ENCODE measurements at regions not wholly inside any gene's neighbourhood (a gene's known extent, or its start where the extent isn't known, plus 50 kb on each side); places are given as distances from the start of the nearest gene placed in this dataset.

DNA sequence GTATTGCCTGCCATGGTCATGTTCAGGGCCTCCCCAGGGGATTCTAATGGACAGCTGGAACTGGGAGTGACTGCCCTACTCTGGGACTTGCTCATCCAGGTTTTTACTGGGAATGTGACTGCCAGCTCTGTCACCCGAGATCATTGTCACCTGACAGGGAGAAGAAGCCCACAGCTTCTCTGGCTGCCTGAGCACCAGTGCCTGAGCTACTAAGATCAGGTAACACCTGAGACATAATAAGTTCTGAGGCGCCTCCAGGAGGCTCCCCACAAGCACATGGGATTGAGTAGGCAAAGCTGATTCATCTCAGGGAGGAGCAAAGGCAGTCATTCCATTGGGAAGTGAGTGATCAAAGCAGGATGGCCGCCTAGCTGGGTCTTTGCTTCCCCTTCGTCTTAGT lies 84.2 kb upstream of the GALNT18 start:
- TF ChIP-seq, protein P1, sequence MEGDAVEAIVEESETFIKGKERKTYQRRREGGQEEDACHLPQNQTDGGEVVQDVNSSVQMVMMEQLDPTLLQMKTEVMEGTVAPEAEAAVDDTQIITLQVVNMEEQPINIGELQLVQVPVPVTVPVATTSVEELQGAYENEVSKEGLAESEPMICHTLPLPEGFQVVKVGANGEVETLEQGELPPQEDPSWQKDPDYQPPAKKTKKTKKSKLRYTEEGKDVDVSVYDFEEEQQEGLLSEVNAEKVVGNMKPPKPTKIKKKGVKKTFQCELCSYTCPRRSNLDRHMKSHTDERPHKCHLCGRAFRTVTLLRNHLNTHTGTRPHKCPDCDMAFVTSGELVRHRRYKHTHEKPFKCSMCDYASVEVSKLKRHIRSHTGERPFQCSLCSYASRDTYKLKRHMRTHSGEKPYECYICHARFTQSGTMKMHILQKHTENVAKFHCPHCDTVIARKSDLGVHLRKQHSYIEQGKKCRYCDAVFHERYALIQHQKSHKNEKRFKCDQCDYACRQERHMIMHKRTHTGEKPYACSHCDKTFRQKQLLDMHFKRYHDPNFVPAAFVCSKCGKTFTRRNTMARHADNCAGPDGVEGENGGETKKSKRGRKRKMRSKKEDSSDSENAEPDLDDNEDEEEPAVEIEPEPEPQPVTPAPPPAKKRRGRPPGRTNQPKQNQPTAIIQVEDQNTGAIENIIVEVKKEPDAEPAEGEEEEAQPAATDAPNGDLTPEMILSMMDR (conservative IDR thresholded peaks at IDR 0.05; ENCODE audit: low read depth in 2 of 2) = 0 out of 4 replicates have a peak, but pooled peaks of 1 of the 2 experiments have one; percentile 8
- TF ChIP-seq POLR2AphosphoS5 (IDR thresholded peaks at IDR 0.05; ENCODE audit: low read depth) (no peak), CREB1 (CRISPR knock-in tag; IDR thresholded peaks at IDR 0.05; ENCODE audit: low read depth) (no peak), EZH2 (IDR thresholded peaks at IDR 0.05; ENCODE audit: low read depth, unreplicated experiment) (no peak), EZH2phosphoT487 (IDR thresholded peaks at IDR 0.05; ENCODE audit: unreplicated experiment) (no peak), ZNF331 (CRISPR knock-in tag; IDR thresholded peaks at IDR 0.05; ENCODE audit: low read depth) (no peak), JUNB (IDR thresholded peaks at IDR 0.05; ENCODE audit: unreplicated experiment) (no peak)
- TF ChIP-seq, protein P2, sequence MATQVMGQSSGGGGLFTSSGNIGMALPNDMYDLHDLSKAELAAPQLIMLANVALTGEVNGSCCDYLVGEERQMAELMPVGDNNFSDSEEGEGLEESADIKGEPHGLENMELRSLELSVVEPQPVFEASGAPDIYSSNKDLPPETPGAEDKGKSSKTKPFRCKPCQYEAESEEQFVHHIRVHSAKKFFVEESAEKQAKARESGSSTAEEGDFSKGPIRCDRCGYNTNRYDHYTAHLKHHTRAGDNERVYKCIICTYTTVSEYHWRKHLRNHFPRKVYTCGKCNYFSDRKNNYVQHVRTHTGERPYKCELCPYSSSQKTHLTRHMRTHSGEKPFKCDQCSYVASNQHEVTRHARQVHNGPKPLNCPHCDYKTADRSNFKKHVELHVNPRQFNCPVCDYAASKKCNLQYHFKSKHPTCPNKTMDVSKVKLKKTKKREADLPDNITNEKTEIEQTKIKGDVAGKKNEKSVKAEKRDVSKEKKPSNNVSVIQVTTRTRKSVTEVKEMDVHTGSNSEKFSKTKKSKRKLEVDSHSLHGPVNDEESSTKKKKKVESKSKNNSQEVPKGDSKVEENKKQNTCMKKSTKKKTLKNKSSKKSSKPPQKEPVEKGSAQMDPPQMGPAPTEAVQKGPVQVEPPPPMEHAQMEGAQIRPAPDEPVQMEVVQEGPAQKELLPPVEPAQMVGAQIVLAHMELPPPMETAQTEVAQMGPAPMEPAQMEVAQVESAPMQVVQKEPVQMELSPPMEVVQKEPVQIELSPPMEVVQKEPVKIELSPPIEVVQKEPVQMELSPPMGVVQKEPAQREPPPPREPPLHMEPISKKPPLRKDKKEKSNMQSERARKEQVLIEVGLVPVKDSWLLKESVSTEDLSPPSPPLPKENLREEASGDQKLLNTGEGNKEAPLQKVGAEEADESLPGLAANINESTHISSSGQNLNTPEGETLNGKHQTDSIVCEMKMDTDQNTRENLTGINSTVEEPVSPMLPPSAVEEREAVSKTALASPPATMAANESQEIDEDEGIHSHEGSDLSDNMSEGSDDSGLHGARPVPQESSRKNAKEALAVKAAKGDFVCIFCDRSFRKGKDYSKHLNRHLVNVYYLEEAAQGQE (IDR thresholded peaks at IDR 0.05; ENCODE audit: unreplicated experiment) = no peak
- TF ChIP-seq, protein P3, sequence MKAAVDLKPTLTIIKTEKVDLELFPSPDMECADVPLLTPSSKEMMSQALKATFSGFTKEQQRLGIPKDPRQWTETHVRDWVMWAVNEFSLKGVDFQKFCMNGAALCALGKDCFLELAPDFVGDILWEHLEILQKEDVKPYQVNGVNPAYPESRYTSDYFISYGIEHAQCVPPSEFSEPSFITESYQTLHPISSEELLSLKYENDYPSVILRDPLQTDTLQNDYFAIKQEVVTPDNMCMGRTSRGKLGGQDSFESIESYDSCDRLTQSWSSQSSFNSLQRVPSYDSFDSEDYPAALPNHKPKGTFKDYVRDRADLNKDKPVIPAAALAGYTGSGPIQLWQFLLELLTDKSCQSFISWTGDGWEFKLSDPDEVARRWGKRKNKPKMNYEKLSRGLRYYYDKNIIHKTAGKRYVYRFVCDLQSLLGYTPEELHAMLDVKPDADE (IDR thresholded peaks at IDR 0.05) = no peak
- TF ChIP-seq, protein P4, sequence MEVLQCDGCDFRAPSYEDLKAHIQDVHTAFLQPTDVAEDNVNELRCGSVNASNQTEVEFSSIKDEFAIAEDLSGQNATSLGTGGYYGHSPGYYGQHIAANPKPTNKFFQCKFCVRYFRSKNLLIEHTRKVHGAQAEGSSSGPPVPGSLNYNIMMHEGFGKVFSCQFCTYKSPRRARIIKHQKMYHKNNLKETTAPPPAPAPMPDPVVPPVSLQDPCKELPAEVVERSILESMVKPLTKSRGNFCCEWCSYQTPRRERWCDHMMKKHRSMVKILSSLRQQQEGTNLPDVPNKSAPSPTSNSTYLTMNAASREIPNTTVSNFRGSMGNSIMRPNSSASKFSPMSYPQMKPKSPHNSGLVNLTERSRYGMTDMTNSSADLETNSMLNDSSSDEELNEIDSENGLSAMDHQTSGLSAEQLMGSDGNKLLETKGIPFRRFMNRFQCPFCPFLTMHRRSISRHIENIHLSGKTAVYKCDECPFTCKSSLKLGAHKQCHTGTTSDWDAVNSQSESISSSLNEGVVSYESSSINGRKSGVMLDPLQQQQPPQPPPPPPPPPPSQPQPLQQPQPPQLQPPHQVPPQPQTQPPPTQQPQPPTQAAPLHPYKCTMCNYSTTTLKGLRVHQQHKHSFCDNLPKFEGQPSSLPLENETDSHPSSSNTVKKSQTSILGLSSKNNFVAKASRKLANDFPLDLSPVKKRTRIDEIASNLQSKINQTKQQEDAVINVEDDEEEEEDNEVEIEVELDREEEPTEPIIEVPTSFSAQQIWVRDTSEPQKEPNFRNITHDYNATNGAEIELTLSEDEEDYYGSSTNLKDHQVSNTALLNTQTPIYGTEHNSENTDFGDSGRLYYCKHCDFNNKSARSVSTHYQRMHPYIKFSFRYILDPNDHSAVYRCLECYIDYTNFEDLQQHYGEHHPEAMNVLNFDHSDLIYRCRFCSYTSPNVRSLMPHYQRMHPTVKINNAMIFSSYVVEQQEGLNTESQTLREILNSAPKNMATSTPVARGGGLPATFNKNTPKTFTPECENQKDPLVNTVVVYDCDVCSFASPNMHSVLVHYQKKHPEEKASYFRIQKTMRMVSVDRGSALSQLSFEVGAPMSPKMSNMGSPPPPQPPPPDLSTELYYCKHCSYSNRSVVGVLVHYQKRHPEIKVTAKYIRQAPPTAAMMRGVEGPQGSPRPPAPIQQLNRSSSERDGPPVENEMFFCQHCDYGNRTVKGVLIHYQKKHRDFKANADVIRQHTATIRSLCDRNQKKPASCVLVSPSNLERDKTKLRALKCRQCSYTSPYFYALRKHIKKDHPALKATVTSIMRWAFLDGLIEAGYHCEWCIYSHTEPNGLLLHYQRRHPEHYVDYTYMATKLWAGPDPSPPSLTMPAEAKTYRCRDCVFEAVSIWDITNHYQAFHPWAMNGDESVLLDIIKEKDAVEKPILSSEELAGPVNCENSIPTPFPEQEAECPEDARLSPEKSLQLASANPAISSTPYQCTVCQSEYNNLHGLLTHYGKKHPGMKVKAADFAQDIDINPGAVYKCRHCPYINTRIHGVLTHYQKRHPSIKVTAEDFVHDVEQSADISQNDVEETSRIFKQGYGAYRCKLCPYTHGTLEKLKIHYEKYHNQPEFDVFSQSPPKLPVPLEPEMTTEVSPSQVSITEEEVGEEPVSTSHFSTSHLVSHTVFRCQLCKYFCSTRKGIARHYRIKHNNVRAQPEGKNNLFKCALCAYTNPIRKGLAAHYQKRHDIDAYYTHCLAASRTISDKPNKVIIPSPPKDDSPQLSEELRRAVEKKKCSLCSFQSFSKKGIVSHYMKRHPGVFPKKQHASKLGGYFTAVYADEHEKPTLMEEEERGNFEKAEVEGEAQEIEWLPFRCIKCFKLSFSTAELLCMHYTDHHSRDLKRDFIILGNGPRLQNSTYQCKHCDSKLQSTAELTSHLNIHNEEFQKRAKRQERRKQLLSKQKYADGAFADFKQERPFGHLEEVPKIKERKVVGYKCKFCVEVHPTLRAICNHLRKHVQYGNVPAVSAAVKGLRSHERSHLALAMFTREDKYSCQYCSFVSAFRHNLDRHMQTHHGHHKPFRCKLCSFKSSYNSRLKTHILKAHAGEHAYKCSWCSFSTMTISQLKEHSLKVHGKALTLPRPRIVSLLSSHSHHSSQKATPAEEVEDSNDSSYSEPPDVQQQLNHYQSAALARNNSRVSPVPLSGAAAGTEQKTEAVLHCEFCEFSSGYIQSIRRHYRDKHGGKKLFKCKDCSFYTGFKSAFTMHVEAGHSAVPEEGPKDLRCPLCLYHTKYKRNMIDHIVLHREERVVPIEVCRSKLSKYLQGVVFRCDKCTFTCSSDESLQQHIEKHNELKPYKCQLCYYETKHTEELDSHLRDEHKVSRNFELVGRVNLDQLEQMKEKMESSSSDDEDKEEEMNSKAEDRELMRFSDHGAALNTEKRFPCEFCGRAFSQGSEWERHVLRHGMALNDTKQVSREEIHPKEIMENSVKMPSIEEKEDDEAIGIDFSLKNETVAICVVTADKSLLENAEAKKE (CRISPR knock-in tag; IDR thresholded peaks at IDR 0.05) = no peak
